ENCODE measurements at regions not wholly inside any gene's neighbourhood (a gene's known extent, or its start where the extent isn't known, plus 50 kb on each side); places are given as distances from the start of the nearest gene placed in this dataset.

- no peak for TF ChIP-seq CTCF (IDR thresholded peaks at IDR 0.05)
- H3K27me3 Mint-ChIP-seq (ENCODE audit: insufficient read depth): no peaks in the 10 kb centered on the region
- DNase-seq: no peak
- H3K27ac Mint-ChIP-seq: no peak overlapping the region
- no peaks in the 10 kb centered on the region for H3K4me1 Mint-ChIP-seq (ENCODE audit: low read depth)
- no peak overlapping the region for H3K4me3 Mint-ChIP-seq
- peaks cover 38% of the 10 kb centered on the region for H3K9me3 Mint-ChIP-seq
- no peaks in the 10 kb centered on the region for H3K36me3 Mint-ChIP-seq (ENCODE audit: low read depth)
These were observed 725.3 kb upstream of the SEMA6A start for GRCh38 chr5:117299936-117300328.

DNA sequence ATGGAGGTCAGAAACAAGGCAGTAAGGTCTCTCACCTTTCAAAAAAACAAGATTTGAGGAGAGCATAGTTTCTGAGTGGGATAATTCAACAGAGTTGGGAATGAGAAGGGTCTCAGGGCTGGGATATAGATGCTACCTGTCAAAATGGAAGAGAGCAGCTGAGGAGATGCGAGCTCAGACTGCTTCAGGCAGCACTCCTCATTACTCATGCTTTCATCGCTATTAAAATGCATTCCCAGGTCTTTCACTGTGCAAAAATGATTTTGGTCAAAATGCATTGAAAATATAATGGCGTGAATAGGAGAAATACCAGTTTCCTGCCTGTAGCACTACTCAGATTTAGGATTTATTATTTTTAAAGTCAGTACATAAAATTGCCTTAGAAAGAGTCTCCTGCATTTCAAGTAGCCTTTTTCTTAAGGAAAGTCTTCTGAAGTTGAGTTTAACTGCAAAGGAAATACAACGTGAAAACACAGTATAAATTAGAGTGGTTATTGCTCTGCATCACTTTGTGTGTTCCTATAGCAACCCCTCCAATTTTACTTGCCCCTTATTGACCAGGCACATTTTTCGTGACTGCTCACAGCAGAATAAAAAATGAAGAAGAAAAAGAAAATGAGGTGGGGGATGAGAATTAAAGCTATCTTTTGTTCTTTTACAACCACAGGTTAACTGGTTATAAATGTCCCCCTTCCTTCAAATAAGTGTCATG, 724.8 kb upstream of the SEMA6A start:
- Mint-ChIP-seq H3K4me1 (ENCODE audit: low read depth) (no peaks in the 10 kb centered on the region), H3K27ac (no peak overlapping the region), H3K36me3 (ENCODE audit: low read depth) (no peaks in the 10 kb centered on the region), H3K4me3 (no peak overlapping the region), H3K27me3 (ENCODE audit: insufficient read depth) (no peaks in the 10 kb centered on the region), H3K9me3 (peaks cover 40% of the 10 kb centered on the region)
- no peak for TF ChIP-seq CTCF (IDR thresholded peaks at IDR 0.05)
- no peak for DNase-seq

- H3K27ac Mint-ChIP-seq: no peak overlapping the region
These were observed 722.2 kb upstream of the SEMA6A start for GRCh38 chr5:117296872-117297271.

DNA sequence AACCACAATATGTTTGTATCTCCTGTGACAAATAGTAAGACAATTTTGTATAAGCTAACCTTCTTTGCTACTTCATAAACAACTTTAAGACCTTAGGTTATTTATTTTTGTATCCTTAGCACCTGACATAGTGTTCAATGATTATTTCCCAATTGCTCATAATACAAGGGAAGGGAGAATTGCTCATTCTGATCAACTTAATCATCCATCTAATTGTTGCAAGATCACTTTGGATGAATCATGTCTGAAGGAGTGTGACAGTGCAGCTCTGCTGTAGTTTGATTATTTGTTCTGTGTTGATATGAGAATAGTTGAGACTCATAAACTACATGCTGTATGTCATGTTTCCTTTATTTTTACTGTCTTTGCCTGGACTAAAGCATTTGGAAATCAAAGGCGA, 721.3 kb upstream of the SEMA6A start:
- TF ChIP-seq CTCF (IDR thresholded peaks at IDR 0.05): no peak
- no peak for DNase-seq
- Mint-ChIP-seq H3K27ac (no peak overlapping the region), H3K27me3 (ENCODE audit: insufficient read depth) (no peaks in the 10 kb centered on the region), H3K4me1 (ENCODE audit: low read depth) (no peaks in the 10 kb centered on the region), H3K36me3 (ENCODE audit: low read depth) (no peaks in the 10 kb centered on the region; the same call in 1 of the 2 replicates), H3K4me3 (no peak overlapping the region), H3K9me3 (peaks cover 40% of the 10 kb centered on the region)

More at GRCh38 chr5:117296872-117297271, 722.2 kb upstream of the SEMA6A start:
- Mint-ChIP-seq H3K9me3 (peaks cover 40% of the 10 kb centered on the region), H3K27me3 (ENCODE audit: insufficient read depth) (no peaks in the 10 kb centered on the region), H3K4me3 (no peak overlapping the region), H3K36me3 (ENCODE audit: low read depth) (no peaks in the 10 kb centered on the region; the same call in 1 of the 2 replicates), H3K4me1 (ENCODE audit: low read depth) (no peaks in the 10 kb centered on the region)
- no peak for TF ChIP-seq CTCF (IDR thresholded peaks at IDR 0.05)
- DNase-seq: no peak

- no peaks in the 10 kb centered on the region for H3K36me3 Mint-ChIP-seq (ENCODE audit: low read depth)
- no peak for TF ChIP-seq CTCF (IDR thresholded peaks at IDR 0.05)
- no peak for DNase-seq
- H3K9me3 Mint-ChIP-seq: peaks cover 35% of the 10 kb centered on the region
- H3K4me1 Mint-ChIP-seq (ENCODE audit: low read depth): no peaks in the 10 kb centered on the region
- H3K27ac Mint-ChIP-seq: no peak overlapping the region
- H3K27me3 Mint-ChIP-seq (ENCODE audit: insufficient read depth): no peaks in the 10 kb centered on the region
- no peak overlapping the region for H3K4me3 Mint-ChIP-seq
These were observed 712.2 kb upstream of the SEMA6A start for GRCh38 chr5:117286813-117287212.

Measured in HFFc6 (cell line).